ENCODE measurements at regions not wholly inside any gene's neighbourhood (a gene's known extent, or its start where the extent isn't known, plus 50 kb on each side); places are given as distances from the start of the nearest gene placed in this dataset.

DNA sequence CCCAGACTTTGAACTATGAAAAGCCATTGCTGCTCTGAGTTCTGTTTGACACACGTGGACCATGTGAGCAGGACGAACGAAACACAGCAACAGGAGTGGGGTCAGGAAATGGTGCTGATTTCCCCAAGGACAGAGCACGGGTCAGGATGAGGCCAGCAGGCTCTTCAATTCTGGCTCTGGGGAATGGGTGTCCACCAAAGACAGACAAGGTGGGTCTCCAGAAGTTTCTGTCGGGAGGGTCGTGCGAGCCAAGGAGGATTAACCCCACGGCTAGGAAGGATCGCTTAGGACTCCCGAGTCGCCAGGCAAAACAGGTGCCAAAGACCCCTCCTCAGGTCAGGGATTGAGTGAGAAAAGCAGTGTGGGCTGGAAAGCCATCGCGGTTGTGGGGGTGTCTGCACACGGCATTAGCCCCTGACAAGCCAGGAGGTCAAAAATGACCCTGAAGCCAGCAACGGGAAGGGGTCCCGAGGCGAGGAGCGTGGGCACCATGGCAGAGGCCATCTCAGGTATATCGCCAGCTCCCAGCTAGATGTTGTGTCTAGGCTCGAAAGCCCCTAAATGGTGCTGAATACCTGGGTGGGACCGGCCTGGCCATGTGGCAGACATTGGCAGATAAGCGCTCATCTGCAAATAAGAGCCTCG is 213.9 kb upstream of the SALL3 start:
- TF ChIP-seq, protein P1, sequence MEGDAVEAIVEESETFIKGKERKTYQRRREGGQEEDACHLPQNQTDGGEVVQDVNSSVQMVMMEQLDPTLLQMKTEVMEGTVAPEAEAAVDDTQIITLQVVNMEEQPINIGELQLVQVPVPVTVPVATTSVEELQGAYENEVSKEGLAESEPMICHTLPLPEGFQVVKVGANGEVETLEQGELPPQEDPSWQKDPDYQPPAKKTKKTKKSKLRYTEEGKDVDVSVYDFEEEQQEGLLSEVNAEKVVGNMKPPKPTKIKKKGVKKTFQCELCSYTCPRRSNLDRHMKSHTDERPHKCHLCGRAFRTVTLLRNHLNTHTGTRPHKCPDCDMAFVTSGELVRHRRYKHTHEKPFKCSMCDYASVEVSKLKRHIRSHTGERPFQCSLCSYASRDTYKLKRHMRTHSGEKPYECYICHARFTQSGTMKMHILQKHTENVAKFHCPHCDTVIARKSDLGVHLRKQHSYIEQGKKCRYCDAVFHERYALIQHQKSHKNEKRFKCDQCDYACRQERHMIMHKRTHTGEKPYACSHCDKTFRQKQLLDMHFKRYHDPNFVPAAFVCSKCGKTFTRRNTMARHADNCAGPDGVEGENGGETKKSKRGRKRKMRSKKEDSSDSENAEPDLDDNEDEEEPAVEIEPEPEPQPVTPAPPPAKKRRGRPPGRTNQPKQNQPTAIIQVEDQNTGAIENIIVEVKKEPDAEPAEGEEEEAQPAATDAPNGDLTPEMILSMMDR (IDR thresholded peaks at IDR 0.05; ENCODE audit: insufficient read depth, low read length, poor library complexity, severe bottlenecking) = no peak
- H3K27me3 ChIP-seq (ENCODE audit: control insufficient read depth, insufficient read depth, low read length) = no peaks in the 10 kb centered on the region
- DNase-seq (ENCODE audit: low read depth) = no peak
- no peaks in the 10 kb centered on the region for H3K36me3 ChIP-seq (ENCODE audit: control insufficient read depth, insufficient read depth, low read length)
- no peak overlapping the region for H3K4me3 ChIP-seq (ENCODE audit: low read depth, low read length)

DNA sequence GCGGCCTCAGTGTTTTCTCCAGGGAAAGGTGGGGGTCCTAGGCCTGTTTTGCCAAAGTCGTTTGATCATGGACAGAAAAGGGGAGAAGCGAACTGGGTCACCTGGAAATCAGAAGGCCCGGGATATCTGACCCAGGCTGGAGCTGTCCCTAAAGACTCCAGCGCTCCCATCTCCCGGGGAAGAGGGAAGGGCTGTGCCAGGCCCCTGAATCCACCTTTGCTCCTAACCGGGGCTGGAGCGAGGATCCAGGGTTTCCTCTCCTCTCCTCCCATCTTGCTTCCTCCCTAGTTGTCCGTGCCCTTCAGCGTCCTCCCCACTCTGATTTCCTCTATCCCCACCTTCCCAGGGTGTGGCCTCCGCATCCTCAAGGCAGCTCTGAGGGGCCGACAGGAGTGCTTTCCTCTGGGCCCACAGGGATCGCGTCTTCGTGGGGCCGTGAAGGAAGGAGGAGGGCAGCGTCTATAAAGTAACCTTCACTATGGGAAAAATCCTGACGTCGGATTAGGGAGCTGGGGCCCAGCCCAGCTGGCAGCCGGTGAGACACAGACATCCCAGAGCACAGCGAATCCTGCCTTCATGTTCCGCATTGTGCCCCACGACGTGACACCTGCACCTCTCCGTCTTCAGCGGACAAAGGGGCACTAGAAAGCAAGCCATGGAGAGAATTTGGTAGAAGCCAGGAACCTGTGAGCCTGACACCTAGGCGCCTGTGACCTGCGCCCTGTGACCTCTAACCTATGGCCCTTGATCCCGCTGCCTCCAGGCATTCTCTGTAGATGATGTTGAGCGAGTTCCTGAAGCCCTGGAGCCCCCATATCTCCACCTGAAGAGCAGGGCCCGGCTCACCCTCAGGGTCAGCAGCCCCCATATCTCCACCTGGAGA is 212.7 kb upstream of the SALL3 start:
- no peaks in the 10 kb centered on the region for H3K27me3 ChIP-seq (ENCODE audit: control insufficient read depth, insufficient read depth, low read length)
- no peak for DNase-seq (ENCODE audit: low read depth)

DNA sequence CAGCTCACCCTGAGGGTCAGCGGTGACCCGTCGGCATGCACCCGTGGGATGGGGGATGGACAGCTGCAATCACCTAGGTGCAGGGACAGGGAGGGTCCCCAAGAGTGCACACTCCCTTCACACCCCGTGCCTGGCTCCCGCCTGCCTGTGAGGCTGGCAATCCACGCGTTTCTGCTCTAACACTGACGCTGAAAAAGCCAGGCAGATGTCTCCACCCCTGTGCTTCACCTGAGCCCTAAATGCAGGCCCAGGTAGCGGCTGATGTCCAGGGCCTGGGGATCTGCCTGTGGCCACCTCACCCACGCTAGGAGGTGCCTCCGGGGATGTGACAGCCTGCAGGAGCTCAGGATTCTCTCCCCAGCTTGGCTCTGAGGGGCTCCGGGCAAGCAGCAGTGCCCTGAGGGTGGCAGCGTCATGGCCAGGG is 212.0 kb upstream of the SALL3 start:
- Histone ChIP-seq H3K27me3 (ENCODE audit: control insufficient read depth, insufficient read depth, low read length) (no peaks in the 10 kb centered on the region), H3K4me3 (ENCODE audit: low read depth, low read length) (no peak overlapping the region), H3K36me3 (ENCODE audit: control insufficient read depth, insufficient read depth, low read length) (no peaks in the 10 kb centered on the region)
- TF ChIP-seq, protein P1 (IDR thresholded peaks at IDR 0.05; ENCODE audit: insufficient read depth, low read length, poor library complexity, severe bottlenecking) = no peak
- no peak for DNase-seq (ENCODE audit: low read depth)

More for the DNA sequence above, 212.7 kb upstream of the SALL3 start:
- TF ChIP-seq, protein P1 (IDR thresholded peaks at IDR 0.05; ENCODE audit: insufficient read depth, low read length, poor library complexity, severe bottlenecking) = no peak
- Histone ChIP-seq H3K36me3 (ENCODE audit: control insufficient read depth, insufficient read depth, low read length) (no peaks in the 10 kb centered on the region), H3K4me3 (ENCODE audit: low read depth, low read length) (no peak overlapping the region)

DNA sequence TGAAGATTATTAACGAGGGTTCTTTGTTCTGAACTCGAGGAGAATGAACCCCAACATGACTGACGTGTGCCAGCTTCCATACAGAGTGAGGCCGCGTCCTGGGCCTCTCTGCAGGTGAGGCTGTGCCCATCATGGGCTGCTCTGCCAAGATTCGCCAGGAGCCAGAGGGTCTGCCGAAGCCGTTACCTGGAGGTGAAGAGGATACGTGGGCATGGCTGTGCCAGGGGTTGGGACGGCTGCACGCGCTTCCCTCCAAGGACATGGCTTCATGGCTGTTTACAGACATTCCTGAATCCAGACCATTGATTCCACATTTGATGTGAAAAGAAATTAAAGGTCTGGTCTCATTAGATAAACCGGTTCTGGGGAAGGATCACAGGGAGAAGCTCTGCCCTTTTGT is 211.4 kb upstream of the SALL3 start:
- Histone ChIP-seq H3K27me3 (ENCODE audit: control insufficient read depth, insufficient read depth, low read length) (no peaks in the 10 kb centered on the region), H3K4me3 (ENCODE audit: low read depth, low read length) (no peak overlapping the region), H3K36me3 (ENCODE audit: control insufficient read depth, insufficient read depth, low read length) (no peaks in the 10 kb centered on the region)
- TF ChIP-seq, protein P1 (IDR thresholded peaks at IDR 0.05; ENCODE audit: insufficient read depth, low read length, poor library complexity, severe bottlenecking) = no peak
- DNase-seq (ENCODE audit: low read depth) = no peak

DNA sequence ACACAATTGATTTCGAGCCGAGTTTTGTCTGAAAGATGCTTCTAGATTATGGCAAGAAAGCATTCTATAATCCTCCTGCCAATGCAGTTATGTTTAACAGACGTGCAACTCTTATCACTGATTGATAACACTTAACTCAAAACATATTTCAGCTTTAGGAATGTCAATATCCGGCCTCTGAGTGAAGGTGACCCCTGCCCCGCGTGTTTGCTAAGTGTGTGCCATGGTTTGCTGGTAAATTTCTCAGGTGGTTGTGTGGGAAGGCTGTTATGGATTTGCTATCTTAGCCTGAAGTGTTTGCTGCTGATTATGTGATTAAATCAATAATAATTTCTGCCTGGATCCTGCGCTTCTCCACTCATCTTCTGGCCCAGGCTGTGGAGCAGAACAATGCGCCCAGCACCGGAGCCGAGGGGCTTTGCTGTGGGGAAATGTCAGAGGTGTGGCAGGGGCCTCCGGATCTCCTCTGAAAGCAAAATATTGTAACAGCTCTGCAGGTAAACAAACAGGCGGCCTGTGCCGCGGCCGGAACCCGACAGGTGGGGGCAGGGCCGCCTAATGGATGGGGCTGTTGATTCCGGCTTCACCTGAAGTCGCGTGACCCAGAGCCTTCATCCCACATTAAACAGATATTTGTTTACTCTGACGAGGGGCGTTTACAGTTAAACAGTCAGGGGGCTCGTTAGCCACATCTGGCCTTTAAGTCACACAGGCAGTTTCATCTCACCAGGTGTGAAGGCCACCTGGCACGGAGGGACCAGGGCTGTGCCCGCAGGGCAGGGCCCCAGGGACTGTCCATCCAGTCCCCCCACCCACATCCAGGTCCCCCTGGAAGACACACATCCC is 210.7 kb upstream of the SALL3 start:
- Histone ChIP-seq H3K4me3 (ENCODE audit: low read depth, low read length) (no peak overlapping the region), H3K27me3 (ENCODE audit: control insufficient read depth, insufficient read depth, low read length) (no peaks in the 10 kb centered on the region), H3K36me3 (ENCODE audit: control insufficient read depth, insufficient read depth, low read length) (no peaks in the 10 kb centered on the region)
- TF ChIP-seq, protein P1 (IDR thresholded peaks at IDR 0.05; ENCODE audit: insufficient read depth, low read length, poor library complexity, severe bottlenecking) = no peak
- no peak for DNase-seq (ENCODE audit: low read depth)
